GM13977 (cell line): ENCODE measurements at regions not wholly inside any gene's neighbourhood (a gene's known extent, or its start where the extent isn't known, plus 50 kb on each side); places are given as distances from the start of the nearest gene placed in this dataset.

Source experiments
- DNase-seq: peaks from one replicate; pipeline ENCODE4 v3.0.0; 2012; ENCODE audit warnings: low spot score
- in situ Hi-C: fragments of 300-500 bp; cut with MboI; formaldehyde crosslinking; loops from one replicate; pipeline ENCODE4 v1.12.0; 2022; ENCODE audit warnings: low sequenced_read_pairs, low pct_unique_long_range_greater_than_20kb, mixed read lengths, inconsistent platforms; ENCODE audit not compliant: unreplicated experiment
- TF ChIP-seq, protein P1 (sequence below): IDR thresholded peaks from 2 replicates; pipeline ENCODE4 v1.5.1; 2012; ENCODE audit warnings: mild to moderate bottlenecking, control low read depth; ENCODE audit not compliant: insufficient read depth; ENCODE audit errors: extremely low read depth, missing control alignments

DNA sequence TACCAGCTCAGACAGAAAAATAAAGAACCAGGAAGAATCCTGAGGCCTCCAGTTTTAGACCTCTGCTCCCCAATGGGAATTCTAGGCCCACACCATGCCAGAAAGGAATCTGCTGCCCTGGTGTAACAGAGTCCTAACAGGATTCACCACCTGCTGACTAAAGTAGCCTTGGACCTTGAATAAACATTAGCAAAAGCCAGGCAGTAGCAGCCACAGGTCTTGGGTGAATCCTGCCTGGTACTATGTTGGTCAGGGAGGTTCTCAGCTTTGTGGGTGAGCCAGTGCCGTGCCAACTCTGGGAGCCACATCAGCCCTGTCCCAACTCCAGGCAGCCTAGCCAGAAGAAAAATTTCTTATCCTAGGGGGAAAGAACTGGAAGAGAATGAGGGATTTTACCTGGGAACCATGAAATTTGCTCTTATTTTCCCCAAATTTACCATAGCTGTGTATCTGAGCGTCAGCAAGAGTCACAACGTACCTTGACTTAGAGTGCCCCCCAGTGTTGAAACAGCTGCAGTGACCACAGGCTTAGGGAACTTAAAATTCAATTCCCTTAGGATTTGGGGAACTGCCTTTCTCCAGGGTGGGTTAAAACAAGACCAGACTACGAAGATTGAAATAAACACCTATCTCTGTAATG, 1895.6 kb upstream of the PRR20A start:
- in situ Hi-C loops: no loop called here
- TF ChIP-seq, protein P1, sequence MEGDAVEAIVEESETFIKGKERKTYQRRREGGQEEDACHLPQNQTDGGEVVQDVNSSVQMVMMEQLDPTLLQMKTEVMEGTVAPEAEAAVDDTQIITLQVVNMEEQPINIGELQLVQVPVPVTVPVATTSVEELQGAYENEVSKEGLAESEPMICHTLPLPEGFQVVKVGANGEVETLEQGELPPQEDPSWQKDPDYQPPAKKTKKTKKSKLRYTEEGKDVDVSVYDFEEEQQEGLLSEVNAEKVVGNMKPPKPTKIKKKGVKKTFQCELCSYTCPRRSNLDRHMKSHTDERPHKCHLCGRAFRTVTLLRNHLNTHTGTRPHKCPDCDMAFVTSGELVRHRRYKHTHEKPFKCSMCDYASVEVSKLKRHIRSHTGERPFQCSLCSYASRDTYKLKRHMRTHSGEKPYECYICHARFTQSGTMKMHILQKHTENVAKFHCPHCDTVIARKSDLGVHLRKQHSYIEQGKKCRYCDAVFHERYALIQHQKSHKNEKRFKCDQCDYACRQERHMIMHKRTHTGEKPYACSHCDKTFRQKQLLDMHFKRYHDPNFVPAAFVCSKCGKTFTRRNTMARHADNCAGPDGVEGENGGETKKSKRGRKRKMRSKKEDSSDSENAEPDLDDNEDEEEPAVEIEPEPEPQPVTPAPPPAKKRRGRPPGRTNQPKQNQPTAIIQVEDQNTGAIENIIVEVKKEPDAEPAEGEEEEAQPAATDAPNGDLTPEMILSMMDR: peak; percentile 52
- DNase-seq: no peak

DNA sequence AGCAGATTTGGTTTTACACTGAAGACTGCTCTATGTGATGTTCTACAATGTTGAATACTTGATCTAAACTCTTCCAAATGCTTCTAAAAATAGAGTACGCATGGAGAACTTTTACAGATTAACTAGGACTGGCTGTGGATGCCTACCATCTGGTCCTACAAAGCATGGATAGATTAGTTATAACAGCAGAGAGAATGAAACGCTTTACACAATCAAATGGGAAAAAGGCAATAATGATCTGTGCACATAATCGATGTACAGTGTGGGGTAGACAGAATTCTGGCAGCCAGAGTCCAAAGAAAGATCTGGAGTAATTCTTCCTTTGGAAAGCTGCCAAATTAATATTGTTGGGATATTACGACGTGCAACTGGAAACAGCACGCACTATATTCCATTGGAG, 1885.5 kb upstream of the PRR20A start:
- in situ Hi-C loops: no loop called here
- TF ChIP-seq, protein P1: no peak
- DNase-seq: no peak

DNA sequence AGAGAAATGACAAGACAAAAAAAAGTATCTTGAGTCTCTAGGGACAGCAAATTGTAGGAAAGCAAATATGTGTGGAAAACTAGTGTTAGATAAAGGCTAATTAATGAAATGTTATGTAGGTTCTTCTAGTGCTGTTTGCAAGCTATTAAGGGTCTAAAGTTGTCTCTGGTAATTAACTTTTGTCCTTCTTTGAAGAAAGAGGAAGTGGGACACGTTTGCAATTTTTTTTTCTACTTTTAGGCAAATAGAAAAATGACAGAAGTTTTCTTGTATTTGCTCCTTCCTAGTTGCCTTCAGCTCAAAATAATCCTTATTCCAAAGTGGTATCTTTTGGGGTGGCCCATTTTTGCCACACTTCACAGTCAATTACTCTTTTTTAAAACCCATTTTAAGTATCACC, 1877.7 kb upstream of the PRR20A start:
- no peak for DNase-seq
- in situ Hi-C loops: no loop called here
- TF ChIP-seq, protein P1: no peak

DNA sequence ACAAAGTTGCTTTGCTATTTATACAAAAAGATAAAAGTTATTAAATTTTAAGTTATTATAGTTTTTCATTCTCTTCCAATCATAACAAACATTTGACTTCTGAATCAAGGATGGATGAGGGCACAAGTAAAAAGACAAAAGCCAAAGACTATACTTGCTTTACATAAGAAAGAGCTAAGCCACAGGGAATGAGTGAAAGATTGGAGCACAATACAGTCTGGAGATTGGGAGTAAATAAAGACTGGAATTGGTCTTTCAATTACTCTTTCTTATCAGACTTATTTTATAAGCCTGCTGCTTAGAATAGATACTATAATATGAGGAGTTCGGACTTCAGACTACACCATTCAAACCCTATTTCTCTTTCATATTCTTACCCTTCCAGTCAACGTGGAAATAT, 1874.1 kb upstream of the PRR20A start:
- TF ChIP-seq, protein P1: no peak
- DNase-seq: no peak
- in situ Hi-C loops: no loop called here

DNA sequence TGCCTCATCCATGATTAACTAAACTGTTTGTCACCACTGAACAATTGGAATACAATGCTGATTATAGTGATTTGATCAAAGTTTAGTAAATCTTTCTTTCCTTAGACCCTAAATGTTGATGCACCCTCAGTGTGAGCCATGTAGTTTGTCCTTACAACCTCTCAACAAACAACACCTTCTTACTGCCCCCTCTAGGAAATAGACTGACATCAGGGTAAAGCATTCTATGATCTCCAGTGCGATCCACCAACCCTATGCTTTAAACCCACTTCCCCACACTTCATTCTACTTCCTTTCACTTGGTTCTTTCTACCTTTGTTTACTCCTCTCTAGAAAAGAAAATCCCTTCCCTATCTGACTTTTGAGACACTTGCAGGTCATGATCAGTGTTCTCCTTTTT, 1842.5 kb upstream of the PRR20A start:
- in situ Hi-C loops: no loop called here
- TF ChIP-seq, protein P1: no peak
- no peak for DNase-seq

DNA sequence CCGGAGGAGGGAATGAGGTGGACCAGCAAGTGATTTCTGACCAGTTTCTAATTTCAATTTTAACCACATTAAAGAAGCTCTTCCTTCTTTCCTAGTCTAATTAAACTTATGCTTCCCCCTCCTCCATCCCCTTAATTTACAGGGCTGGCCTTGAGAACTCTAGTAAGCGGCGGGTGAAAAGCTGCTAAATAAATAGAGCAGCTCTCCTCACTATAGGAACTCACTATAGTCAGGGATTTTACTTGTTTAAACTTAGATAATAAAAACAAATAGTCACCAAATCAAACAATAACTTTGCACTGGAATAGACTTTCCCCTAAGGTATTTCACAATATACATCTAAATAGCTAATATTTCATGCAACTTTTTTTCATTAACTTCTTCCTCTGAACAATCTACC, 1838.2 kb upstream of the PRR20A start:
- no peak for DNase-seq
- in situ Hi-C loops: no loop called here
- TF ChIP-seq, protein P1: no peak
